H9 (cell line): ENCODE measurements at regions not wholly inside any gene's neighbourhood (a gene's known extent, or its start where the extent isn't known, plus 50 kb on each side); places are given as distances from the start of the nearest gene placed in this dataset.

Experiments used
- DNase-seq: peaks from one replicate; pipeline ENCODE4 v3.0.0-alpha.2; 2017
- H2AFZ ChIP-seq: one replicate; pipeline ENCODE4 v1.6.1; 2013; ENCODE audit warnings: mild to moderate bottlenecking, low read length, control low read depth, moderate library complexity
- H2AK5ac ChIP-seq: 2 replicates; pipeline ENCODE4 v1.6.1; 2013; ENCODE audit warnings: low read length, control low read depth, mixed read lengths; ENCODE audit not compliant: insufficient read length
- H2BK120ac ChIP-seq: one replicate; pipeline ENCODE4 v1.6.1; 2013; ENCODE audit warnings: low read depth, mild to moderate bottlenecking, low read length, control low read depth, inconsistent platforms; ENCODE audit not compliant: poor library complexity, severe bottlenecking
- H2BK12ac ChIP-seq: 2 replicates; pipeline ENCODE4 v1.6.1; 2013; ENCODE audit warnings: low read length, control low read depth, mixed read lengths, low read depth; ENCODE audit not compliant: insufficient read length
- H2BK15ac ChIP-seq: 2 replicates; pipeline ENCODE4 v1.6.1; 2013; ENCODE audit warnings: low read depth, low read length, control low read depth
- H2BK20ac ChIP-seq: one replicate; pipeline ENCODE4 v1.6.1; 2013; ENCODE audit warnings: low read depth, mild to moderate bottlenecking, low read length, control low read depth, inconsistent platforms; ENCODE audit not compliant: poor library complexity, severe bottlenecking
- H2BK5ac ChIP-seq: 2 replicates; pipeline ENCODE4 v1.6.1; 2013; ENCODE audit warnings: low read length, control low read depth, mixed read lengths; ENCODE audit not compliant: insufficient read length
- H3K14ac ChIP-seq: 2 replicates; pipeline ENCODE4 v1.6.1; 2013; ENCODE audit warnings: low read length, control low read depth; ENCODE audit not compliant: insufficient read depth
- H3K18ac ChIP-seq: 2 replicates; pipeline ENCODE4 v1.6.1; 2013; ENCODE audit warnings: low read depth, mild to moderate bottlenecking, mixed read lengths, low read length, control low read depth; ENCODE audit not compliant: insufficient read length
- H3K23ac ChIP-seq: 2 replicates; pipeline ENCODE4 v1.6.1; 2013; ENCODE audit warnings: low read length, control low read depth, mixed read lengths, low read depth; ENCODE audit not compliant: insufficient read length
- H3K23me2 ChIP-seq: 2 replicates; pipeline ENCODE4 v1.6.1; 2013; ENCODE audit warnings: low read depth, mild to moderate bottlenecking, mixed read lengths, low read length, control low read depth; ENCODE audit not compliant: insufficient read length, poor library complexity, severe bottlenecking
- H3K27ac ChIP-seq: 2 replicates; pipeline ENCODE4 v1.5.1; 2013; ENCODE audit warnings: low read length, control low read depth, mixed read lengths, low read depth; ENCODE audit not compliant: insufficient read length
- H3K27me3 ChIP-seq: 2 replicates; pipeline ENCODE4 v1.6.1; 2013; ENCODE audit warnings: low read length, control low read depth, inconsistent platforms; ENCODE audit not compliant: insufficient read depth
- H3K4ac ChIP-seq: 2 replicates; pipeline ENCODE4 v1.6.1; 2013; ENCODE audit warnings: low read depth, mild to moderate bottlenecking, control low read depth, inconsistent platforms, low read length, moderate library complexity
- H3K4me1 ChIP-seq: 2 replicates; pipeline ENCODE4 v1.6.1; 2013; ENCODE audit warnings: low read length, control low read depth, inconsistent platforms; ENCODE audit not compliant: insufficient read depth
- H3K4me2 ChIP-seq: 2 replicates; pipeline ENCODE4 v1.6.1; 2013; ENCODE audit warnings: low read length, control low read depth, mixed read lengths; ENCODE audit not compliant: insufficient read length, insufficient read depth
- H3K56ac ChIP-seq: 2 replicates; pipeline ENCODE4 v1.6.1; 2013; ENCODE audit warnings: low read depth, mild to moderate bottlenecking, mixed read lengths, low read length, control low read depth; ENCODE audit not compliant: insufficient read length
- H3K79me1 ChIP-seq: 2 replicates; pipeline ENCODE4 v1.6.1; 2013; ENCODE audit warnings: low read depth, mild to moderate bottlenecking, moderate library complexity, low read length, control low read depth, inconsistent platforms; ENCODE audit not compliant: insufficient read depth, poor library complexity, severe bottlenecking
- H3K79me2 ChIP-seq: 2 replicates; pipeline ENCODE4 v1.6.1; 2013; ENCODE audit warnings: low read length, control low read depth, inconsistent platforms; ENCODE audit not compliant: insufficient read depth
- H3K9ac ChIP-seq: 2 replicates; pipeline ENCODE4 v1.6.1; 2013; ENCODE audit warnings: low read length, control low read depth, mixed read lengths; ENCODE audit not compliant: insufficient read length; ENCODE audit errors: extremely low read depth
- H3K9me3 ChIP-seq: one replicate; pipeline ENCODE4 v1.6.1; 2013; ENCODE audit warnings: low read depth, low read length, inconsistent platforms; ENCODE audit not compliant: control insufficient read depth
- H3T11ph ChIP-seq: one replicate; pipeline ENCODE4 v1.6.1; 2013; ENCODE audit warnings: mild to moderate bottlenecking, low read length, control low read depth, inconsistent platforms
- H4K20me1 ChIP-seq: one replicate; pipeline ENCODE4 v1.6.1; 2013; ENCODE audit not compliant: control insufficient read depth, insufficient read length, insufficient read depth
- H4K5ac ChIP-seq: 2 replicates; pipeline ENCODE4 v1.6.1; 2013; ENCODE audit warnings: low read depth, mild to moderate bottlenecking, mixed read lengths, low read length, control low read depth; ENCODE audit not compliant: insufficient read length
- H4K8ac ChIP-seq: replicated peaks from 2 replicates; pipeline ENCODE4 v1.6.1; 2013; ENCODE audit warnings: low read length, control low read depth, mixed read lengths, low read depth; ENCODE audit not compliant: insufficient read length
- H4K91ac ChIP-seq: 2 replicates; pipeline ENCODE4 v1.6.1; 2013; ENCODE audit warnings: low read depth, mild to moderate bottlenecking, moderate library complexity, mixed read lengths, low read length, control low read depth; ENCODE audit not compliant: insufficient read length
- H3K27ac Mint-ChIP-seq, 3 experiments: 2 replicates in 2 of 3; 3 replicates in 1 of 3; pipeline ENCODE4 v1.8.0; 2020 to 2021; ENCODE audit warnings: mixed read lengths in 3 of 3, mild to moderate bottlenecking in 1 of 3, moderate library complexity in 1 of 3
- H3K27me3 Mint-ChIP-seq: 2 replicates; pipeline ENCODE4 v1.8.0; 2021; ENCODE audit warnings: low read depth, mild to moderate bottlenecking, moderate library complexity, mixed read lengths
- H3K36me3 Mint-ChIP-seq, 3 experiments: 2 replicates in 2 of 3; 3 replicates in 1 of 3; pipeline ENCODE4 v1.8.0; 2020 to 2021; ENCODE audit warnings: low read depth in 3 of 3, mixed read lengths in 3 of 3; ENCODE audit not compliant: insufficient read depth in 1 of 3
- H3K4me1 Mint-ChIP-seq, 2 experiments: 2 replicates each; pipeline ENCODE4 v1.8.0; 2020; ENCODE audit warnings: mixed read lengths in 2 of 2
- H3K4me3 Mint-ChIP-seq, 2 experiments: 2 replicates in 1 of 2; 3 replicates in 1 of 2; pipeline ENCODE4 v1.8.0; 2020 to 2021; ENCODE audit warnings: mild to moderate bottlenecking in 2 of 2, mixed read lengths in 2 of 2, moderate library complexity in 1 of 2
- H3K9me3 Mint-ChIP-seq, 2 experiments: 2 replicates in 1 of 2; 3 replicates in 1 of 2; pipeline ENCODE4 v1.8.0; 2020; ENCODE audit warnings: mild to moderate bottlenecking in 2 of 2, mixed read lengths in 2 of 2, moderate library complexity in 1 of 2
- WGBS: extraction: QIAGEN DNeasy Blood & Tissue Kit; methylation state at CpG from one replicate; pipeline ENCODE4 v1.1.7; 2013; ENCODE audit warnings: missing lambda C conversion rate, low lambda C conversion rate, mixed read lengths; ENCODE audit not compliant: insufficient read length; ENCODE audit errors: extremely low coverage; 5-methylcytosine and 5-hydroxymethylcytosine counted together
- TF ChIP-seq, protein P1 (sequence below): fragments of 200-600 bp; sonication (generic); conservative IDR thresholded peaks from 3 replicates; pipeline ENCODE4 v1.8.0; 2021; ENCODE audit warnings: antibody characterized with exemption, mild to moderate bottlenecking

DNA sequence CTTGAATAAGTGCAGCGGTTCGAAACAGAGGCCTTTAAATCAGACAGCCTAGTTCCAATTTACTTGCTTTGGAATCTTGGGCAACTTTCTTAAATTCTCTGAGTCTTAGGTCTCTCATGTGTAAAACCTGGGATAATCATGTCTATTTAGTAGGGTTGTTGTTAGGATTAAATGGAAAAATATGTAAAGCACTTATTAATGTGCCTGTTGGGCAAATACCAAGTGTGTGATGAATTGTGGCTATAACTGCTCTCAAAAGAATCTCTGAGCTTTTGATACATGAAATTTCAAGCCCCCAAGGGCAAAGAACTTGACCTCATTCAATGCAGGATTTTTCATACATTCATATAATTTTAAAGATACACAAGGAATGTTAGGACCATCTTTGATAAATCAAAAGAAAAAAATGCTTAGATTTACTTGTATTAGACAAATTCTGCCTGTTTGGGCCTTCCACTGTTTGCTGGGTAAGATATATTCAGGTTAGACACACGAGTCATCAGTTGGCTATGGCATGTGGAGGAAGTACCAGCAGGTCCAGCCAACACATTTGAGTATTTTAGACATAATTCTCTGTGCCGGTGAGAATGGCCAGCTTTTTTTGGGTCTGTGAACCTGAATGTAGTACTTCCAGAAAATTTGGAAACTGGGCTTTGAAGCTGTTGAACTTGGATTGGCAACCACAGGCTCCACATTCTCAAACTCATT is 241.4 kb upstream of the CNKSR2 start:
- no peaks in the 10 kb centered on the region for H3K23me2 ChIP-seq
- H2BK20ac ChIP-seq: no peak overlapping the region
- H2AFZ ChIP-seq: no peak overlapping the region
- TF ChIP-seq, protein P1, sequence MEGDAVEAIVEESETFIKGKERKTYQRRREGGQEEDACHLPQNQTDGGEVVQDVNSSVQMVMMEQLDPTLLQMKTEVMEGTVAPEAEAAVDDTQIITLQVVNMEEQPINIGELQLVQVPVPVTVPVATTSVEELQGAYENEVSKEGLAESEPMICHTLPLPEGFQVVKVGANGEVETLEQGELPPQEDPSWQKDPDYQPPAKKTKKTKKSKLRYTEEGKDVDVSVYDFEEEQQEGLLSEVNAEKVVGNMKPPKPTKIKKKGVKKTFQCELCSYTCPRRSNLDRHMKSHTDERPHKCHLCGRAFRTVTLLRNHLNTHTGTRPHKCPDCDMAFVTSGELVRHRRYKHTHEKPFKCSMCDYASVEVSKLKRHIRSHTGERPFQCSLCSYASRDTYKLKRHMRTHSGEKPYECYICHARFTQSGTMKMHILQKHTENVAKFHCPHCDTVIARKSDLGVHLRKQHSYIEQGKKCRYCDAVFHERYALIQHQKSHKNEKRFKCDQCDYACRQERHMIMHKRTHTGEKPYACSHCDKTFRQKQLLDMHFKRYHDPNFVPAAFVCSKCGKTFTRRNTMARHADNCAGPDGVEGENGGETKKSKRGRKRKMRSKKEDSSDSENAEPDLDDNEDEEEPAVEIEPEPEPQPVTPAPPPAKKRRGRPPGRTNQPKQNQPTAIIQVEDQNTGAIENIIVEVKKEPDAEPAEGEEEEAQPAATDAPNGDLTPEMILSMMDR: no peak
- H2BK12ac ChIP-seq: no peak overlapping the region
- H4K8ac ChIP-seq: no peak overlapping the region
- no peak overlapping the region for H3K4me2 ChIP-seq
- Mint-ChIP-seq H3K9me3 (peaks cover 24 to 58% of the 10 kb centered on the region in 2 experiments), H3K36me3 (peaks cover 6 to 45% (median 13%) of the 10 kb centered on the region in 3 experiments), H3K4me3 (no peak overlapping the region), H3K27ac (no peak overlapping the region), H3K27me3 (no peaks in the 10 kb centered on the region), H3K4me1 (no peaks in the 10 kb centered on the region)
- H3K79me1 ChIP-seq: no peaks in the 10 kb centered on the region
- H3K4me1 ChIP-seq: no peaks in the 10 kb centered on the region
- no peaks in the 10 kb centered on the region for H4K20me1 ChIP-seq
- no peak overlapping the region for H2BK120ac ChIP-seq
- WGBS: no CpG with 5 or more reads among the region's 4 CpGs
- H3K18ac ChIP-seq: no peak overlapping the region
- DNase-seq: no peak
- no peak overlapping the region for H3K27ac ChIP-seq
- H3K79me2 ChIP-seq: no peaks in the 10 kb centered on the region
- H2AK5ac ChIP-seq: no peak overlapping the region
- no peak overlapping the region for H2BK5ac ChIP-seq
- no peak overlapping the region for H4K5ac ChIP-seq
- no peak overlapping the region for H3K56ac ChIP-seq
- H3K23ac ChIP-seq: no peak overlapping the region
- no peak overlapping the region for H3T11ph ChIP-seq
- no peaks in the 10 kb centered on the region for H3K27me3 ChIP-seq
- no peak overlapping the region for H3K9ac ChIP-seq
- H2BK15ac ChIP-seq: no peak overlapping the region
- H3K4ac ChIP-seq: no peak overlapping the region
- H4K91ac ChIP-seq: no peak overlapping the region
- no peak overlapping the region for H3K14ac ChIP-seq
- peaks cover 14% of the 10 kb centered on the region for H3K9me3 ChIP-seq
